SK-N-SH (cell line): ENCODE measurements at regions not wholly inside any gene's neighbourhood (a gene's known extent, or its start where the extent isn't known, plus 50 kb on each side); places are given as distances from the start of the nearest gene placed in this dataset.

Source experiments
- CTCF ChIA-PET: fragments of 300-600, 350-600 bp; formaldehyde crosslinking; extraction: SDS; loops from one replicate; lab custom pipeline; 2021; lab: Yijun Ruan, JAX
- POLR2A ChIA-PET: fragments of 350-600 bp; sonication (Branson Sonifier 250); formaldehyde crosslinking; extraction: SDS; loops from one replicate; lab custom pipeline; 2020; ENCODE audit warnings: antibody characterized with exemption, inconsistent platforms; lab: Yijun Ruan, JAX
- DNase-seq: peaks from one replicate; pipeline ENCODE4 v3.0.0; 2012
- H2AFZ ChIP-seq: fragments of 200-600 bp; sonication (generic); 2 replicates; pipeline ENCODE4 v1.8.1; 2016; ENCODE audit warnings: antibody characterized with exemption, mild to moderate bottlenecking, low read depth
- H3F3A ChIP-seq: fragments of 200-600 bp; sonication (generic); replicated peaks from 2 replicates; pipeline ENCODE3; 2016; ENCODE audit warnings: antibody characterized with exemption, mild to moderate bottlenecking; ENCODE audit not compliant: insufficient read depth
- H3K27ac ChIP-seq, 2 experiments: fragments of 200-500 bp in 1 of 2; fragments of 200-600 bp in 1 of 2; sonication (Bioruptor generic) in 1 of 2; sonication (generic), shearing (Covaris generic) in 1 of 2; 2 replicates each; pipeline versions ENCODE4 v1.5.1 to v1.6.1; 2014 to 2016; ENCODE audit warnings: low read depth in 2 of 2, inconsistent platforms in 1 of 2, low read length in 1 of 2, mild to moderate bottlenecking in 1 of 2, mixed read lengths in 1 of 2
- H3K27me3 ChIP-seq: fragments of 200-600 bp; sonication (generic), shearing (Covaris generic); 2 replicates; pipeline ENCODE4 v1.6.1; 2016; ENCODE audit warnings: mixed run types; ENCODE audit not compliant: insufficient read depth
- H3K36me3 ChIP-seq, 2 experiments: fragments of 200-500 bp in 1 of 2; fragments of 200-600 bp in 1 of 2; sonication (Bioruptor generic) in 1 of 2; sonication (generic) in 1 of 2; replicated peaks in 1 of 2; 2 replicates each; pipeline versions ENCODE3 to v1.5.1; 2014 to 2016; ENCODE audit warnings: low read length in 1 of 2, mild to moderate bottlenecking in 1 of 2; ENCODE audit not compliant: insufficient read depth in 2 of 2, control insufficient read depth in 1 of 2
- H3K4me1 ChIP-seq, 2 experiments: fragments of 200-500 bp in 1 of 2; fragments of 200-600 bp in 1 of 2; sonication (Bioruptor generic) in 1 of 2; sonication (generic), shearing (Covaris generic) in 1 of 2; 2 replicates each; pipeline versions ENCODE4 v1.5.1 to v1.6.1; 2014 to 2016; ENCODE audit warnings: low read depth in 1 of 2, low read length in 1 of 2, mixed run types in 1 of 2; ENCODE audit not compliant: insufficient read depth in 2 of 2, control insufficient read depth in 1 of 2
- H3K4me2 ChIP-seq: fragments of 200-600 bp; sonication (generic), shearing (Covaris generic); 2 replicates; pipeline ENCODE4 v1.6.1; 2017; ENCODE audit warnings: mixed run types
- H3K4me3 ChIP-seq, 2 experiments: fragments of 200-500 bp in 1 of 2; fragments of 200-600 bp in 1 of 2; sonication (Bioruptor generic) in 1 of 2; sonication (generic), shearing (Covaris generic) in 1 of 2; 2 replicates each; pipeline versions ENCODE4 v1.5.1 to v1.8.1; 2014 to 2016; ENCODE audit warnings: low read depth in 2 of 2, inconsistent platforms in 1 of 2, low read length in 1 of 2, mild to moderate bottlenecking in 1 of 2, mixed read lengths in 1 of 2, moderate library complexity in 1 of 2
- H3K79me2 ChIP-seq: fragments of 200-600 bp; sonication (generic); 2 replicates; pipeline ENCODE4 v1.8.1; 2017; ENCODE audit warnings: mild to moderate bottlenecking; ENCODE audit not compliant: insufficient read depth
- H3K9ac ChIP-seq: fragments of 200-600 bp; sonication (generic); 2 replicates; pipeline ENCODE4 v1.6.1; 2017; ENCODE audit warnings: mixed run types
- H3K9me2 ChIP-seq: fragments of 200-600 bp; sonication (generic); 2 replicates; pipeline ENCODE4 v1.6.1; 2017; ENCODE audit warnings: mixed run types
- H3K9me3 ChIP-seq: fragments of 200-600 bp; sonication (generic); 2 replicates; pipeline ENCODE4 v1.6.1; 2017; ENCODE audit warnings: mixed run types, mild to moderate bottlenecking, moderate library complexity
- H4K20me1 ChIP-seq: fragments of 200-600 bp; sonication (generic); 2 replicates; pipeline ENCODE4 v1.6.1; 2017; ENCODE audit warnings: mild to moderate bottlenecking, mixed run types; ENCODE audit not compliant: insufficient read depth
- CHD2 ChIP-seq: fragments of 150-350 bp; IDR thresholded peaks from 2 replicates; pipeline ENCODE4 v1.6.1; 2018; ENCODE audit warnings: low read length; ENCODE audit not compliant: partially characterized antibody
- EZH2phosphoT487 ChIP-seq: fragments of 200-600 bp; sonication (generic); IDR thresholded peaks from 2 replicates; pipeline ENCODE4 v1.6.1; 2017; ENCODE audit warnings: low read depth, mixed run types, mild to moderate bottlenecking, antibody characterized with exemption, moderate library complexity, borderline replicate concordance
- FOSL2 ChIP-seq: IDR thresholded peaks from 2 replicates; pipeline ENCODE4 v1.4.0; 2012; ENCODE audit warnings: low read depth, mild to moderate bottlenecking, moderate library complexity, borderline replicate concordance
- FOXM1 ChIP-seq: IDR thresholded peaks from 2 replicates; pipeline ENCODE4 v1.4.0; 2012; ENCODE audit warnings: low read depth, mild to moderate bottlenecking
- GATA2 ChIP-seq: sonication (generic); formaldehyde crosslinking; IDR thresholded peaks from 2 replicates; pipeline ENCODE4 v1.5.0; 2020; ENCODE audit warnings: mild to moderate bottlenecking, missing genetic modification reagents
- NFIC ChIP-seq: IDR thresholded peaks from 2 replicates; pipeline ENCODE4 v1.4.0; 2012; ENCODE audit warnings: borderline replicate concordance
- NRF1 ChIP-seq: IDR thresholded peaks from 2 replicates; pipeline ENCODE4 v1.6.1; 2012; ENCODE audit warnings: low read depth, mild to moderate bottlenecking, low read length
- RAD21 ChIP-seq: IDR thresholded peaks from 2 replicates; pipeline ENCODE4 v1.6.1; 2012; ENCODE audit warnings: mild to moderate bottlenecking, low read length
- RCOR1 ChIP-seq: fragments of 150-350 bp; IDR thresholded peaks from 2 replicates; pipeline ENCODE4 v1.6.1; 2017; ENCODE audit warnings: antibody characterized with exemption, low read length
- SIN3A ChIP-seq: IDR thresholded peaks from 2 replicates; pipeline ENCODE4 v1.6.1; 2012; ENCODE audit warnings: low read depth, mild to moderate bottlenecking, low read length, moderate library complexity, borderline replicate concordance
- TCF12 ChIP-seq: IDR thresholded peaks from 2 replicates; pipeline ENCODE4 v1.4.0; 2012
- TEAD4 ChIP-seq: IDR thresholded peaks from 2 replicates; pipeline ENCODE4 v1.4.0; 2012; ENCODE audit warnings: mild to moderate bottlenecking, borderline replicate concordance; ENCODE audit not compliant: insufficient read depth
- YY1 ChIP-seq: IDR thresholded peaks from 2 replicates; pipeline ENCODE4 v1.4.0; 2012; ENCODE audit warnings: low read depth, mild to moderate bottlenecking
- WGBS: methylation state at CpG from one replicate; pipeline ENCODE4 v1.1.6; 2017; ENCODE audit warnings: low lambda C conversion rate; 5-methylcytosine and 5-hydroxymethylcytosine counted together
- TF ChIP-seq, protein P1 (sequence below): fragments of 150-350 bp; IDR thresholded peaks from 2 replicates; pipeline ENCODE4 v1.6.1; 2016; ENCODE audit warnings: mild to moderate bottlenecking, low read depth, low read length
- TF ChIP-seq, protein P2 (sequence below): IDR thresholded peaks from 2 replicates; pipeline ENCODE4; 2012
- TF ChIP-seq, protein P3 (sequence below): IDR thresholded peaks from 2 replicates; pipeline ENCODE4 v1.4.0; 2012; ENCODE audit warnings: low read depth, borderline replicate concordance
- TF ChIP-seq, protein P4 (sequence below): IDR thresholded peaks from 2 replicates; pipeline ENCODE4 v1.4.0; 2012; ENCODE audit warnings: low read depth

DNA sequence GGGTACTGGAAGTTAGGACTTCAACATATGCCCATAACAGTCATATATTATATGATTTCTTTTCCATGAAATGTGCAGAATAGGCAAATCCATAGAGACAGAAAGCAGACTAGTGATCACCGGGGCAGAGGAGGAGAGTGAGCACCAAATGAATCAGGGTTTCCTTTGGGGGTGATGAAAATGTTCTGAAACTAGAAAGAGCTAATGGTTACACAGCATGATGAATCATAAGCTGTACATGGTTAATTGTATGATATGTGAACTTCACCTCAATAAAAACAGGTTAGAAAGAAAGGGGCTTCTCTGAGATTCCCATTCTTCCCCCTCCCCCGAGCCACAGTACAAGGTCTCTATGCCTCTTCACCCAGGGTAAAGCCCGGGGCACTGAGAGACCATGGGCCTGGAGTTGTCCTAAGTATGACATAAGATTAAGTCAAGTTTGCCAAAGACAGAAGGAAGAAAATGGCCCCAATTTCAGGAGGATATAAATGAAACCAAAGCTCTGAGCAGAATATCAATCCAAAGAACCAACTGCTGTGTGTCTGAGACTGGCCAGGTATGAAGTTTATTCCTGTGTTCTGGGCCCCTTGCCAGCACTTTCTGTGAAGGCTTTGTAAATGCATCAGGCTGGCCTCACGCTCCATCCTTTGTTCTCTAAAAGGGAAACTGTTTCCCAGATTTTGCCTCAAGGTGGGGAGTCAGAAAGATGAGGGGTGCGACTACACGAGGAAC, 243.8 kb downstream of the CDK5RAP2 start:
- H3K27ac ChIP-seq: no peak overlapping the region
- no peaks in the 10 kb centered on the region for H3K9me3 ChIP-seq
- DNase-seq: no peak
- H3K4me3 ChIP-seq: no peak overlapping the region
- WGBS: 20% methylated on average over 3 of the region's 6 CpGs
- H3F3A ChIP-seq: no peaks in the 10 kb centered on the region
- H3K79me2 ChIP-seq: no peaks in the 10 kb centered on the region
- H4K20me1 ChIP-seq: no peaks in the 10 kb centered on the region
- ChIA-PET CTCF (interaction anchor here (1.0 kb wide), 1 partner anchor 13 kb away, joined by 4 read pairs; no protein-coding TSS in a partner anchor), POLR2A (no interaction called here)
- no peaks in the 10 kb centered on the region for H3K9me2 ChIP-seq
- H3K36me3 ChIP-seq: no peaks in the 10 kb centered on the region
- no peak overlapping the region for H2AFZ ChIP-seq
- no peaks in the 10 kb centered on the region for H3K4me1 ChIP-seq
- H3K4me2 ChIP-seq: no peak overlapping the region
- TF ChIP-seq RAD21 (no peak), CHD2 (no peak), NRF1 (no peak), YY1 (no peak), FOXM1 (no peak), TEAD4 (no peak), GATA2 (CRISPR knock-in tag) (no peak), TCF12 (no peak), FOSL2 (no peak), EZH2phosphoT487 (no peak)
- TF ChIP-seq, protein P1, sequence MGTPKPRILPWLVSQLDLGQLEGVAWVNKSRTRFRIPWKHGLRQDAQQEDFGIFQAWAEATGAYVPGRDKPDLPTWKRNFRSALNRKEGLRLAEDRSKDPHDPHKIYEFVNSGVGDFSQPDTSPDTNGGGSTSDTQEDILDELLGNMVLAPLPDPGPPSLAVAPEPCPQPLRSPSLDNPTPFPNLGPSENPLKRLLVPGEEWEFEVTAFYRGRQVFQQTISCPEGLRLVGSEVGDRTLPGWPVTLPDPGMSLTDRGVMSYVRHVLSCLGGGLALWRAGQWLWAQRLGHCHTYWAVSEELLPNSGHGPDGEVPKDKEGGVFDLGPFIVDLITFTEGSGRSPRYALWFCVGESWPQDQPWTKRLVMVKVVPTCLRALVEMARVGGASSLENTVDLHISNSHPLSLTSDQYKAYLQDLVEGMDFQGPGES: no peak
- TF ChIP-seq, protein P2, sequence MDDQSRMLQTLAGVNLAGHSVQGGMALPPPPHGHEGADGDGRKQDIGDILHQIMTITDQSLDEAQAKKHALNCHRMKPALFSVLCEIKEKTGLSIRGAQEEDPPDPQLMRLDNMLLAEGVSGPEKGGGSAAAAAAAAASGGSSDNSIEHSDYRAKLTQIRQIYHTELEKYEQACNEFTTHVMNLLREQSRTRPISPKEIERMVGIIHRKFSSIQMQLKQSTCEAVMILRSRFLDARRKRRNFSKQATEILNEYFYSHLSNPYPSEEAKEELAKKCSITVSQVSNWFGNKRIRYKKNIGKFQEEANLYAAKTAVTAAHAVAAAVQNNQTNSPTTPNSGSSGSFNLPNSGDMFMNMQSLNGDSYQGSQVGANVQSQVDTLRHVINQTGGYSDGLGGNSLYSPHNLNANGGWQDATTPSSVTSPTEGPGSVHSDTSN: no peak
- TF ChIP-seq, protein P3, sequence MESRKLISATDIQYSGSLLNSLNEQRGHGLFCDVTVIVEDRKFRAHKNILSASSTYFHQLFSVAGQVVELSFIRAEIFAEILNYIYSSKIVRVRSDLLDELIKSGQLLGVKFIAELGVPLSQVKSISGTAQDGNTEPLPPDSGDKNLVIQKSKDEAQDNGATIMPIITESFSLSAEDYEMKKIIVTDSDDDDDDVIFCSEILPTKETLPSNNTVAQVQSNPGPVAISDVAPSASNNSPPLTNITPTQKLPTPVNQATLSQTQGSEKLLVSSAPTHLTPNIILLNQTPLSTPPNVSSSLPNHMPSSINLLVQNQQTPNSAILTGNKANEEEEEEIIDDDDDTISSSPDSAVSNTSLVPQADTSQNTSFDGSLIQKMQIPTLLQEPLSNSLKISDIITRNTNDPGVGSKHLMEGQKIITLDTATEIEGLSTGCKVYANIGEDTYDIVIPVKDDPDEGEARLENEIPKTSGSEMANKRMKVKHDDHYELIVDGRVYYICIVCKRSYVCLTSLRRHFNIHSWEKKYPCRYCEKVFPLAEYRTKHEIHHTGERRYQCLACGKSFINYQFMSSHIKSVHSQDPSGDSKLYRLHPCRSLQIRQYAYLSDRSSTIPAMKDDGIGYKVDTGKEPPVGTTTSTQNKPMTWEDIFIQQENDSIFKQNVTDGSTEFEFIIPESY: no peak
- no peaks in the 10 kb centered on the region for H3K27me3 ChIP-seq
- H3K9ac ChIP-seq: no peak overlapping the region

DNA sequence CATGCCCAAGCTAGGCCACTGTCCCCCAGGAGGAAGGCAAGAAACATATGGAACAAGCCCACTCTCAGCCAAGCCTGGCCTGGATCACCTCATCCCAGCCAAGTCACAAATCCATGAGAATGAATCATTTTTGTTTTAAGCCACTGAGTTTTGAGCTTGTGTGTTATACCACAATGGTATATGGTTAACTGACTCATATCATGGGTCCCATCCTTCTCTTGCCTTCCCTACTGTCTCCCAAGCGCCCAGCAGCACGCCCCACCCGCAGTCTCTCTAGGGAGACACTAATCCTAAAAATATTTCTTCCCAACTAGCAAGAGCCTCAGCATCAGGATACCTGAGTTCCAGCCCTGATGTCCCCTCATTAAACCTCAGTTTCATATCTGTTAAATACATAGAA, 248.1 kb downstream of the CDK5RAP2 start:
- ChIA-PET POLR2A (no interaction called here), CTCF (interaction anchor here (1.1 kb wide), 1 partner anchor 363 kb away, joined by 3 read pairs; no protein-coding TSS in a partner anchor)
- Histone ChIP-seq H3K27ac (no peak overlapping the region), H3K9ac (no peak overlapping the region), H3K27me3 (no peaks in the 10 kb centered on the region), H3F3A (no peaks in the 10 kb centered on the region), H3K9me3 (no peaks in the 10 kb centered on the region), H3K4me1 (no peaks in the 10 kb centered on the region; a peak in 1 of 4 replicates), H3K36me3 (no peaks in the 10 kb centered on the region), H3K4me2 (no peak overlapping the region), H3K4me3 (no peak overlapping the region), H2AFZ (no peak overlapping the region), H4K20me1 (no peaks in the 10 kb centered on the region), H3K79me2 (no peaks in the 10 kb centered on the region), H3K9me2 (no peaks in the 10 kb centered on the region)
- 52% methylated on average over 3 of the region's 3 CpGs for WGBS
- no peak for DNase-seq
- TF ChIP-seq, protein P2: no peak
- TF ChIP-seq, protein P4, sequence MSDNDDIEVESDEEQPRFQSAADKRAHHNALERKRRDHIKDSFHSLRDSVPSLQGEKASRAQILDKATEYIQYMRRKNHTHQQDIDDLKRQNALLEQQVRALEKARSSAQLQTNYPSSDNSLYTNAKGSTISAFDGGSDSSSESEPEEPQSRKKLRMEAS: no peak
- TF ChIP-seq TEAD4: no peak
- TF ChIP-seq, protein P3: no peak
- no peak for TF ChIP-seq NFIC
- TF ChIP-seq SIN3A: no peak
- TF ChIP-seq RCOR1: no peak
- TF ChIP-seq RAD21: no peak
- no peak for TF ChIP-seq TCF12
